ENCODE measurements at regions not wholly inside any gene's neighbourhood (a gene's known extent, or its start where the extent isn't known, plus 50 kb on each side); places are given as distances from the start of the nearest gene placed in this dataset.

DNA sequence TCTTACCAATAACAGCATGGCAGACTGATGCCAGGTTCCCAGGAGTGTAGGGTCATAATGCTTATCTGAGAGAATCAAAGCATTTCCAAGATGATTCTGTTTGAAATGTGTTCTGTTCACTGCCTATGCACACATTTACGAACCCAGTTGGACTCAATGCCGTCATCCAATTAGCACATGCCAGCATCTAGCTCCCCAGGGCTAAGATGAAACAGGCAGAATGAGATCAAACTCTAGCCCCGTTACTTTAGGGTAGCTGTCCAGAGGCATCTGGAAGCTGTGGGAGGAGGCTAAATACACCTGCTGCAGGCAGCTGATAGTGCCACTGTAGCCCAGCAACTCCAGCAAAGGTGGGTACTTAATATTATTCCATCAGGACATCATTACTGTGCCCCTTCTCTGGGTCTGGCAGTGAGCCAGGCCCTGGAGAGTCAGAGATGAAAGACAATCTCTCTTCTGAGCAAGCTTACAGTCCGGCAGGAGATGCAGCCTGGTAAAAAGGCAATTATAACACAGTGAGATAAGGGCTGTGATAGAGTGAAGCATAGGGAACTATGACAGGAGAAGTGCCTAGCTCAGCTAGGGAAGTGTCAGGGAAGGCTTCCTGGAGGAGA is 156.4 kb upstream of the PPP2R3A start:
- TF ChIP-seq, protein P1, sequence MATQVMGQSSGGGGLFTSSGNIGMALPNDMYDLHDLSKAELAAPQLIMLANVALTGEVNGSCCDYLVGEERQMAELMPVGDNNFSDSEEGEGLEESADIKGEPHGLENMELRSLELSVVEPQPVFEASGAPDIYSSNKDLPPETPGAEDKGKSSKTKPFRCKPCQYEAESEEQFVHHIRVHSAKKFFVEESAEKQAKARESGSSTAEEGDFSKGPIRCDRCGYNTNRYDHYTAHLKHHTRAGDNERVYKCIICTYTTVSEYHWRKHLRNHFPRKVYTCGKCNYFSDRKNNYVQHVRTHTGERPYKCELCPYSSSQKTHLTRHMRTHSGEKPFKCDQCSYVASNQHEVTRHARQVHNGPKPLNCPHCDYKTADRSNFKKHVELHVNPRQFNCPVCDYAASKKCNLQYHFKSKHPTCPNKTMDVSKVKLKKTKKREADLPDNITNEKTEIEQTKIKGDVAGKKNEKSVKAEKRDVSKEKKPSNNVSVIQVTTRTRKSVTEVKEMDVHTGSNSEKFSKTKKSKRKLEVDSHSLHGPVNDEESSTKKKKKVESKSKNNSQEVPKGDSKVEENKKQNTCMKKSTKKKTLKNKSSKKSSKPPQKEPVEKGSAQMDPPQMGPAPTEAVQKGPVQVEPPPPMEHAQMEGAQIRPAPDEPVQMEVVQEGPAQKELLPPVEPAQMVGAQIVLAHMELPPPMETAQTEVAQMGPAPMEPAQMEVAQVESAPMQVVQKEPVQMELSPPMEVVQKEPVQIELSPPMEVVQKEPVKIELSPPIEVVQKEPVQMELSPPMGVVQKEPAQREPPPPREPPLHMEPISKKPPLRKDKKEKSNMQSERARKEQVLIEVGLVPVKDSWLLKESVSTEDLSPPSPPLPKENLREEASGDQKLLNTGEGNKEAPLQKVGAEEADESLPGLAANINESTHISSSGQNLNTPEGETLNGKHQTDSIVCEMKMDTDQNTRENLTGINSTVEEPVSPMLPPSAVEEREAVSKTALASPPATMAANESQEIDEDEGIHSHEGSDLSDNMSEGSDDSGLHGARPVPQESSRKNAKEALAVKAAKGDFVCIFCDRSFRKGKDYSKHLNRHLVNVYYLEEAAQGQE (IDR thresholded peaks at IDR 0.05): no peak
- TF ChIP-seq, protein P2, sequence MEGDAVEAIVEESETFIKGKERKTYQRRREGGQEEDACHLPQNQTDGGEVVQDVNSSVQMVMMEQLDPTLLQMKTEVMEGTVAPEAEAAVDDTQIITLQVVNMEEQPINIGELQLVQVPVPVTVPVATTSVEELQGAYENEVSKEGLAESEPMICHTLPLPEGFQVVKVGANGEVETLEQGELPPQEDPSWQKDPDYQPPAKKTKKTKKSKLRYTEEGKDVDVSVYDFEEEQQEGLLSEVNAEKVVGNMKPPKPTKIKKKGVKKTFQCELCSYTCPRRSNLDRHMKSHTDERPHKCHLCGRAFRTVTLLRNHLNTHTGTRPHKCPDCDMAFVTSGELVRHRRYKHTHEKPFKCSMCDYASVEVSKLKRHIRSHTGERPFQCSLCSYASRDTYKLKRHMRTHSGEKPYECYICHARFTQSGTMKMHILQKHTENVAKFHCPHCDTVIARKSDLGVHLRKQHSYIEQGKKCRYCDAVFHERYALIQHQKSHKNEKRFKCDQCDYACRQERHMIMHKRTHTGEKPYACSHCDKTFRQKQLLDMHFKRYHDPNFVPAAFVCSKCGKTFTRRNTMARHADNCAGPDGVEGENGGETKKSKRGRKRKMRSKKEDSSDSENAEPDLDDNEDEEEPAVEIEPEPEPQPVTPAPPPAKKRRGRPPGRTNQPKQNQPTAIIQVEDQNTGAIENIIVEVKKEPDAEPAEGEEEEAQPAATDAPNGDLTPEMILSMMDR (IDR thresholded peaks at IDR 0.05; ENCODE audit: low read depth, low read length, missing input control): no peak
- TF ChIP-seq, protein P3, sequence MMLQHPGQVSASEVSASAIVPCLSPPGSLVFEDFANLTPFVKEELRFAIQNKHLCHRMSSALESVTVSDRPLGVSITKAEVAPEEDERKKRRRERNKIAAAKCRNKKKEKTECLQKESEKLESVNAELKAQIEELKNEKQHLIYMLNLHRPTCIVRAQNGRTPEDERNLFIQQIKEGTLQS (IDR thresholded peaks at IDR 0.05): no peak
- TF ChIP-seq JUND (IDR thresholded peaks at IDR 0.05) (no peak), RXRA (IDR thresholded peaks at IDR 0.05) (no peak), YY1 (IDR thresholded peaks at IDR 0.05) (no peak), SP1 (IDR thresholded peaks at IDR 0.05) (no peak), FOXA1 (IDR thresholded peaks at IDR 0.05) (no peak)
- TF ChIP-seq, protein P4, sequence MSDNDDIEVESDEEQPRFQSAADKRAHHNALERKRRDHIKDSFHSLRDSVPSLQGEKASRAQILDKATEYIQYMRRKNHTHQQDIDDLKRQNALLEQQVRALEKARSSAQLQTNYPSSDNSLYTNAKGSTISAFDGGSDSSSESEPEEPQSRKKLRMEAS (IDR thresholded peaks at IDR 0.05): no peak

Measured in liver (tissue), 3 donors.